Tibial nerve (tissue), 4 donors: ENCODE measurements at regions not wholly inside any gene's neighbourhood (a gene's known extent, or its start where the extent isn't known, plus 50 kb on each side); places are given as distances from the start of the nearest gene placed in this dataset.

ENCODE experiments used
- EP300 ChIP-seq, 2 donors: sonication (generic); formaldehyde crosslinking; IDR thresholded peaks; one replicate each; pipeline ENCODE4 v1.6.1; 2017; ENCODE audit warnings: antibody characterized with exemption in 2 of 2, mild to moderate bottlenecking in 1 of 2
- POLR2A ChIP-seq, 2 donors: fragments of 450-650 bp; IDR thresholded peaks; one replicate each; pipeline ENCODE4 v1.6.1; 2017; ENCODE audit warnings: antibody characterized with exemption in 2 of 2, mild to moderate bottlenecking in 2 of 2, moderate library complexity in 2 of 2
- TF ChIP-seq, protein P1 (sequence below), 5 experiments: fragments of 200-600 bp in 3 of 5; fragments of 450-650 bp in 2 of 5; sonication (generic) in 3 of 5; IDR thresholded peaks; one replicate each; pipeline ENCODE4 v1.5.1; 2016 to 2019; ENCODE audit warnings: antibody characterized with exemption in 5 of 5, mild to moderate bottlenecking in 3 of 5, moderate library complexity in 2 of 5

DNA sequence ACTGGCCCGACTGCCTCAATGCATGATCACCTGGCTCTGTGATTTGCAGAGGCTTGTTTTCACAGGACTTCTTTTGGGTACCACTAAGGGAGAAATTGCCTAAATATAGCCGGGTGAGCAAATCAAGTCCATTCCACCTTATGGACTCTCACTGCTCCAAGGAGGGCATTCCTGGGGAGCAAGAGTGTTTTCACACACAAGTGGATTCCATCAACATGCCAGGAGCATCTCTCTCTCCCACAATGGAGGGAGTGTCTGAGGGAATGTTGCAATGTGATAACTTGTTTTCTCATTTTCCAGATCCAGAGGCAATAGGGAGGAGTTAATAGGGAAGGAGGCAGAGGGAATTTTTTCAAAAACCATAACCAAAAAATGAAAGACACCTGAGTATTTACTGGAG, 250.7 kb downstream of the SATB2 start:
- TF ChIP-seq, protein P1, sequence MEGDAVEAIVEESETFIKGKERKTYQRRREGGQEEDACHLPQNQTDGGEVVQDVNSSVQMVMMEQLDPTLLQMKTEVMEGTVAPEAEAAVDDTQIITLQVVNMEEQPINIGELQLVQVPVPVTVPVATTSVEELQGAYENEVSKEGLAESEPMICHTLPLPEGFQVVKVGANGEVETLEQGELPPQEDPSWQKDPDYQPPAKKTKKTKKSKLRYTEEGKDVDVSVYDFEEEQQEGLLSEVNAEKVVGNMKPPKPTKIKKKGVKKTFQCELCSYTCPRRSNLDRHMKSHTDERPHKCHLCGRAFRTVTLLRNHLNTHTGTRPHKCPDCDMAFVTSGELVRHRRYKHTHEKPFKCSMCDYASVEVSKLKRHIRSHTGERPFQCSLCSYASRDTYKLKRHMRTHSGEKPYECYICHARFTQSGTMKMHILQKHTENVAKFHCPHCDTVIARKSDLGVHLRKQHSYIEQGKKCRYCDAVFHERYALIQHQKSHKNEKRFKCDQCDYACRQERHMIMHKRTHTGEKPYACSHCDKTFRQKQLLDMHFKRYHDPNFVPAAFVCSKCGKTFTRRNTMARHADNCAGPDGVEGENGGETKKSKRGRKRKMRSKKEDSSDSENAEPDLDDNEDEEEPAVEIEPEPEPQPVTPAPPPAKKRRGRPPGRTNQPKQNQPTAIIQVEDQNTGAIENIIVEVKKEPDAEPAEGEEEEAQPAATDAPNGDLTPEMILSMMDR (IDR thresholded peaks at IDR 0.05), result no peak
- TF ChIP-seq POLR2A (IDR thresholded peaks at IDR 0.05) (no peak), EP300 (IDR thresholded peaks at IDR 0.05) (no peak)
